Activated naive CD8-positive, alpha-beta T cell (primary cell): ENCODE measurements at regions not wholly inside any gene's neighbourhood (a gene's known extent, or its start where the extent isn't known, plus 50 kb on each side); places are given as distances from the start of the nearest gene placed in this dataset.

Experiments
- H3K27ac Mint-ChIP-seq: one replicate; pipeline ENCODE4 v1.8.0; 2021; ENCODE audit warnings: mixed read lengths
- H3K27me3 Mint-ChIP-seq: one replicate; pipeline ENCODE4 v1.8.0; 2021; ENCODE audit warnings: mixed read lengths
- H3K36me3 Mint-ChIP-seq: one replicate; pipeline ENCODE4 v1.8.0; 2021; ENCODE audit warnings: mixed read lengths
- H3K4me1 Mint-ChIP-seq: one replicate; pipeline ENCODE4 v1.8.0; 2021; ENCODE audit warnings: low read depth, mixed read lengths
- H3K4me3 Mint-ChIP-seq: one replicate; pipeline ENCODE4 v1.8.0; 2021; ENCODE audit warnings: mild to moderate bottlenecking, mixed read lengths
- H3K9me3 Mint-ChIP-seq: one replicate; pipeline ENCODE4 v1.8.0; 2021; ENCODE audit warnings: low read depth, mixed read lengths

DNA sequence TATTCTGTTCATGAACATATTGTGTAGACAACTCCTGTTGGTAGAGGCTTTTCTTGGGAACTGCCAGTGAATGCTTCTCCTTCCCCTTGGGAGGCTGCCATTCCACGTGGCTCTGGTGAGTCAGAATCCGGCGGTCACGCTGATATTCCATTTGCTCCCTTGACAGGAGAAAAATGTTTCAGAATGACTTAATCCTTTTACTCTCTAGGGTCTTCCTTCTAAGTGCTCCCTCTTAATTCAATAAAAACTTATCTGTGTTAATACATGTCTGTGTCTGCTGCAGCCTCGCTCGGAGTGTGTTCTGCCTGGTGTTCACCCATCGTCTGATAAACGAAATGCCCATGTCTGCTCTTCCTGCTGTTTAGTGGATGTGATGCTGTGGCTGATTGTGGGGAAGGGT is 278.6 kb downstream of the ARHGAP12 start:
- Mint-ChIP-seq H3K27ac (no peak overlapping the region), H3K9me3 (no peaks in the 10 kb centered on the region), H3K4me3 (no peak overlapping the region), H3K27me3 (peaks cover 3% of the 10 kb centered on the region), H3K36me3 (no peaks in the 10 kb centered on the region), H3K4me1 (no peaks in the 10 kb centered on the region)

DNA sequence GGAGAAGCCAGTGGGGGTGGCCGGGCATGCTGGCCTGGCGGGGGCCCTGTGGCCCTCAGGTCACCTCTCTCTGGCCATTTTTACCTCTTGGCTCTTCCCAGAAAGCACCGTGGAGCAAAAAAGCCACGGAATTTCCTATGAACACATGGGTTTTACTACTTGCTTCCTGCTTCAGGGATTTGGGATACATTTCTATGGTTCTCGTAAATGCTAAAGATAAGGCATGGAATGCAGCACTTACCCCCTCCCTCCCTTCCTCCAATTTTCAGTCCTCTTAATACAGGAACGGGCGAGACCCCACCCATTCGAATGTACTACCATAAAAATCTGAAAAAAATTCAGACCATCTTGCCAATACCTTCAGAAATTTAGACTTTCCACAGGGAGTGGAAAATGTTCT is 279.7 kb downstream of the ARHGAP12 start:
- Mint-ChIP-seq H3K36me3 (no peaks in the 10 kb centered on the region), H3K27me3 (peaks cover 3% of the 10 kb centered on the region), H3K4me1 (no peaks in the 10 kb centered on the region), H3K9me3 (no peaks in the 10 kb centered on the region), H3K27ac (no peak overlapping the region), H3K4me3 (no peak overlapping the region)

DNA sequence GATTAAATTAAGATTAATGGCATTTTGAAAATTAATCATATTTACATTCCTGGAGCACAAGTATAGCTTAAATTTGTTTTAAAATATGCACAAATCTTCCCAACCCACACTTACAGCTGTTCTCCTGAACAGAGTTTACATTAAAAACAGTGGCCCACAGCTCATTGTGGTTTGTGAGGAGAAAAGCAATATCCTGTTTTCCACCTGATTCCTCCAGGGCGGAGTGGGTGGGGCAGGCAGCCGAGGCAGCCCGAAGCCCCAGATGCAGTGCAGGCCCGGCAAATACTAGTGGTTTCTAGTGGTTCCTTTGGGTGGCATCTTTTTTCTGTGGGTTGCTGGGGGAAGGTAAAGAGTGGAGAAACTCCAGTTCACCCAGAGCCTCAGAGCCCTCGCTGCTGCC is 280.8 kb downstream of the ARHGAP12 start:
- Mint-ChIP-seq H3K4me3 (no peak overlapping the region), H3K27me3 (peaks cover 3% of the 10 kb centered on the region), H3K27ac (no peak overlapping the region), H3K9me3 (no peaks in the 10 kb centered on the region), H3K36me3 (no peaks in the 10 kb centered on the region), H3K4me1 (no peaks in the 10 kb centered on the region)

DNA sequence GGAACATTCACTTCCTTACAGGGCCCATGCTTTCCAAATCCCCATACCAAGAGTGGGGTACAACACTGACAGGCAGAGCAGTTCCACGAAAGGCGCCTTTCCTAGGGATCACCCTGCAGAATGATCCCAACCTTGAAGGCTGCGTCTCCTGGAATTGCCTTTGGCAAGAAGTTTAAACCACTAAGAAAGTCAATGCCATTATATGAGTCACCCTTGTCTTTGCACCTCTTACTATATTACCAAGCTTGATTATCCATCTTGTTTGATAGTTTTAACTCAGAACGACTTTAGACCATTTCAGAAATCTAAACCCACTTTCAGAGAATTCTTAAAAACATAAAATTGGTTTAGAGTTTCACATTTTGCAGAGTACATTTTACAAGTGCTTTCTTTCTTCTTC is 282.1 kb downstream of the ARHGAP12 start:
- Mint-ChIP-seq H3K36me3 (no peaks in the 10 kb centered on the region), H3K4me3 (no peak overlapping the region), H3K27me3 (peaks cover 5% of the 10 kb centered on the region), H3K9me3 (no peaks in the 10 kb centered on the region), H3K4me1 (no peaks in the 10 kb centered on the region), H3K27ac (no peak overlapping the region)

DNA sequence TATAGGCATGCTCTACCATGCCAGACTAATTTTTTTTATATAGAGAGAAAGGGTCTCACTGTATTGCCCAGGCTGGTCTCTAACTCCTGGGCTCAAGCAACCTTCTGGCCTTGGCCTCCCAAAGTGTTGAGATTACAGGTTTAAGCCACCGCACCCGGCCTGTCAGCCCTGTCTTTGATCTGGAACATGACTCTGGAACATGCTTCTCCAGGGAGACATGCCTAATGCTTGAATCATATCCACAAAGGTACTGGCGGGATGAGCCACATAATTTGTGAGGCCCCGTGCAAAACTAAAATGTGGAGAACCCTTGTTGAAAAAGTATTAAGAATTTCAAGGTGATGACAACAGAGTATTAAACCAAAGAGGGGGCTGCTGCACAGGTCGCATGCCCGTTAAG is 282.8 kb downstream of the ARHGAP12 start:
- H3K27ac Mint-ChIP-seq = no peak overlapping the region
- no peak overlapping the region for H3K4me3 Mint-ChIP-seq

DNA sequence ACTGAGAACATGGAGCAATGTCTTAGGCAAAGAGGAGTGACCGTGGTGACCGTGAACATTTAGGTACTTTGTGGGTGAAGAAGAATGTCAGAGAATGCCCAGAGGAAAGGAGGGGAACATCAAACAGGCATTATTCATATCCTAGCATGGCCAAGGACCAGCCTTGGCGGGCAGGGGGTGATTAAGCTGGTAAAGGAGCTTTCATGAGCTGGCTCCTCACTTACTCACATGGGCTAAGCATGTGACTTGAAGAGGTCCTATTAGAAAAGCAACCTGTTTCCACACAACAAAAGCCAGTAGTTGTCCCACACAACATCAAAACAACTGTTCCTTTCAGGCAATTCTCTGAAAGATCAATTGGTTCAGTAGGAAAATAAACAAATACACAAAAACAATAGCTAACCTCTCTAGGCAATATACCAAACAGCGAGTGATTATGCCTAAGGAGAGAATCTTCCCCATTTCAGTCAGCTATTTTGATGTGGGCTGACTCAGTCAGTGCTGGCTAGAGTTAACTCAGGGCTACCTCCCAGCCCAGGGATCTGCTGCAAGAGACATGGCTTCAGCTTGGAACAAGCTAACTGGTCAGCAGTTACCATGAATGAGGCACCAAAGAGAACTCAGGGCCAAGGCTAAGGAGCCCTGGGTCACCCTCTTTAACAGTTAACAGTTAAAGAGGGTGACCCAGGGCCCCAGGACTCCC is 283.5 kb downstream of the ARHGAP12 start:
- no peak overlapping the region for H3K4me3 Mint-ChIP-seq
- peaks cover 2% of the 10 kb centered on the region for H3K27me3 Mint-ChIP-seq
- H3K9me3 Mint-ChIP-seq = no peaks in the 10 kb centered on the region
- H3K36me3 Mint-ChIP-seq = no peaks in the 10 kb centered on the region
- no peak overlapping the region for H3K27ac Mint-ChIP-seq
- no peaks in the 10 kb centered on the region for H3K4me1 Mint-ChIP-seq

More for the DNA sequence above, 282.8 kb downstream of the ARHGAP12 start:
- no peaks in the 10 kb centered on the region for H3K9me3 Mint-ChIP-seq
- peaks cover 5% of the 10 kb centered on the region for H3K27me3 Mint-ChIP-seq
- no peaks in the 10 kb centered on the region for H3K4me1 Mint-ChIP-seq
- H3K36me3 Mint-ChIP-seq = no peaks in the 10 kb centered on the region

DNA sequence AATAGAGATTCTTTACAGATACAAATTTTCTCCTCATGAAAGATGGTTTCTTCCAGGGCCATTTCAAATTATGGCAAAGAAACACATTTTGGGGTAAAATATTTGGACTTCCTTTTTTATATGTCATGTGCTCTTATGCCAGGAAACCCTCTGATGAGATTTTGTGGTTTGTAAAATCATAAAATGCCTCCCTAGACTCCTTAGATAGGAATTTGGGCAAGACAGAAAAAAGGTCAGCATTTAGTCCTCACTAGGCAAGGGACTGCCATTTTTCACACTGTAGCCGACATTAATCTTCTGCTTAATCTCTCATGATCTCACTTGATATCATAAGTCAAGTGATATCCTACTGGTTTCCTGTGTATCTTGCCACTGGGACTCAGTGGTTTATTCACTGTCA is 286.4 kb downstream of the ARHGAP12 start:
- Mint-ChIP-seq H3K9me3 (peaks cover 5% of the 10 kb centered on the region), H3K36me3 (no peaks in the 10 kb centered on the region), H3K4me1 (no peaks in the 10 kb centered on the region), H3K4me3 (no peak overlapping the region), H3K27me3 (peaks cover 2% of the 10 kb centered on the region), H3K27ac (no peak overlapping the region)

DNA sequence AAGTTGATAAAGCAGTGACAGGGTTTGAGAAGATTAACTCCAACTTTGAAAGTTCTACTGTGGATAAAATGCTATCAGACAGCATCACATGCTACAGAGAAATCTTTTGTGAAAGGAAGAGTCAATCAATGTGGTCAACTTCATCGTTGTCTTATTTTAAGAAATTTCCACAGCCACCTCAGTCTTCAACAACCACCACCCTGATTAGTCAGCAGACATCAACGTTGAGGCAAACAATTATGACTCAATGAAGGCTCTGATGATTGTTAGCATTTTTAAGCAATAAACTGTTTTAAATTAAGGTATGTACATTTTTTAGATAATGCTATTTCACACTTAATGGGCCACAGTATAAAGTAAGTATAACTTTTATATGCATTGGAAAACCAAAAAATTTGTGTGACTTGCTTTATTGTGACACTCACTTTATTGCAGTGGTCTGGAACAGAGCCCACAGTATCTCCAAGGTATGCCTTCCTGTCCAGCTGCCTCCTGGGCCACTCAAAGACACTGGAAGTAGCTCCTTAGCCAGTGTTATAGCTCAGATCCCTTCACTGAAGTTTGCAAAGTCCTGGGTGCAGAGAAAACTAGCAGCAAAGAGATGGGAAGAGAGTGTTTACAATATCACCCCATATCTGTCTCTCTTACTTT is 293.1 kb downstream of the ARHGAP12 start:
- Mint-ChIP-seq H3K27me3 (peaks cover 3% of the 10 kb centered on the region), H3K4me1 (no peaks in the 10 kb centered on the region), H3K36me3 (no peaks in the 10 kb centered on the region), H3K4me3 (no peak overlapping the region), H3K9me3 (peaks cover 5% of the 10 kb centered on the region), H3K27ac (no peak overlapping the region)

DNA sequence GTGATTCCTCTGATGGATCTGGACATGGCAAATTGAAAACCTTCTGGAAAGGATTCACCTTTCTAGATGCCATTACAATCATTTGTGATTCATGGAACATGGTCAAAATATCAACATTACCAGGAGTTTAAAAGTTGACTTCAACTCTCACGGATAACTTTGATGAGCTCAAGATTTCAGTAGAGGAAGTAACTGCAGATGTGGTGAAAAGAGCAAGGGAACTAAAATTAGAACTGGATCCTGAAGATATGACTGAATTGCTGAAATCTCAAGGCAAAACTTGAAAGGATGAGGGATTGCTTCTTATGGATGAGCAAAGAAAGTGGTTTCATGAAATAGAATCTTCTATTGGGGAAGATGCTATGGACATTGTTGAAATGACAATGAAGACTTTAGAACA is 293.6 kb downstream of the ARHGAP12 start:
- Mint-ChIP-seq H3K27ac (no peak overlapping the region), H3K27me3 (peaks cover 3% of the 10 kb centered on the region), H3K4me1 (no peaks in the 10 kb centered on the region), H3K9me3 (peaks cover 5% of the 10 kb centered on the region), H3K4me3 (no peak overlapping the region), H3K36me3 (no peaks in the 10 kb centered on the region)

DNA sequence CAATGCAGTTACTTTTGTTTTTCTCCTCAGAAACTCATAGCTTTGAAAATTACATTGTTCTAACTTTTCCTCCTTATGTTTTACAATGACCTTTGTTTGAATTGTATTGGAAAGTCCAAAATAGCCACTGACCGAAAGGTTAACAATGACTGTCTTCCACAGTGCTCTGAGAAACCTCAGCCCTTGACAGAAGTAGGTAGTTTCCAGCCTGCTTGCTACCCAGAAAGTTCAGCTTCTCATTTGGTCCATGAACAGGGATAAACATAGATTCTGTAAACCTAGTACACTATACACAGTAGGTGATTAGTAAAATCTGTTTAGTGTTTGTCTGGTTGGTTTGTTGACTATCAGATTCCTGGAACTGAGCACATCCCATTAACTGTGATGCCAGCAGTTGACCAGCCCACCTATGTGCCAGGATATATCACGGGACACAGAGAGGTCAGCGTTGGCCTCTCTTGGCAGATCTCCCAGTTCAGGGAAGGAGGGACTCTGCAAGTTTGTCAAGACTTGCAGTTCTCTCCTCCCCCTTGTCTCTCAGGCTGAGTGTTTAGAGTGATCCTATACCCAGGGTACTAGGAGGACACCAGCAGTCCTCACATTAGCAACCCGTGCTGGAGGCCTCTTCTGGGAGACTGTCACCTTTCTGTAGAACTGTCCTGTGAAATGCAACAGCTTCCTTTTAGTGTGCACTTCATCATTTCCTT is 297.6 kb downstream of the ARHGAP12 start:
- Mint-ChIP-seq H3K36me3 (peaks cover 5% of the 10 kb centered on the region), H3K4me3 (no peak overlapping the region), H3K9me3 (peaks cover 7% of the 10 kb centered on the region), H3K4me1 (no peaks in the 10 kb centered on the region), H3K27ac (no peak overlapping the region), H3K27me3 (peaks cover 3% of the 10 kb centered on the region)

DNA sequence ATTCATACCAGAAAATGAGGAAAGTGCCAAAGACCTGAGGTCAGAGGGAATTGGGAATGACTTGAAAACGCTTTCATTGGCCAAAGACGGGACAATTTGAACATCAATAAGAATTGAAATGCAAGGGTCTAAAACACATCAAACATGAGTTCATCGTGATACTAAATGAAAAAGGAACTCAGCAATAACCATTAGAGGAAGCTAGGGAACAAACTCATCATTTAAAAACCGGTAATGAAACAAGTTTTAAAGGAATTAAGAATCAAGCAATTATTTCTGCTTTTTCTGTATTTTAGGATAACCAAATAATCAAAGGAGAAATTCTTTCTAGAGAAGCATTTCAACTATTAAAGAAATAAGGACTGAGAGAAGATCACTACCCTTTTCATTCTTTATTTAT is 303.1 kb downstream of the ARHGAP12 start:
- H3K27ac Mint-ChIP-seq = no peak overlapping the region
- H3K9me3 Mint-ChIP-seq = peaks cover 23% of the 10 kb centered on the region
- H3K36me3 Mint-ChIP-seq = peaks cover 10% of the 10 kb centered on the region
- no peaks in the 10 kb centered on the region for H3K27me3 Mint-ChIP-seq
- H3K4me1 Mint-ChIP-seq = no peaks in the 10 kb centered on the region
- no peak overlapping the region for H3K4me3 Mint-ChIP-seq

DNA sequence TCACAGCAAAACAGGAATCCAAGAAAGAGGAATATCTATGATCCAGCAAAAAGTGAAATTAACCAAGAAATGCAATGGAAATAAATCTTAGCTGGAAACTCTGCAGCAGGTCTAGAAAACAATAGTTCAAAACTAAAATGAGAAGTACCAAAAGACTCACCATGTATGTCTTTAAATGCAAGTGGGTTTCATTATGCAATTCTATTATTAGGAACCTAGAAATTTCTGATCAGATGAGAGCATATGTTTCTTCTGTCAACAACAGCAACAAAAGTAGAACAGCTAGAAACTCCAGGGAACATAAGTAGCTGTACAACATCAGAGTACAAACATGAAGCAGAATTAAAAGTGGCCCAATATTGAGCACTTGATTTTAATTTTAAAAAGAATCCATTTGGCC is 304.0 kb downstream of the ARHGAP12 start:
- H3K4me3 Mint-ChIP-seq = no peak overlapping the region
- no peaks in the 10 kb centered on the region for H3K27me3 Mint-ChIP-seq
- peaks cover 10% of the 10 kb centered on the region for H3K36me3 Mint-ChIP-seq
- H3K9me3 Mint-ChIP-seq = peaks cover 23% of the 10 kb centered on the region
- H3K27ac Mint-ChIP-seq = no peak overlapping the region
- H3K4me1 Mint-ChIP-seq = no peaks in the 10 kb centered on the region

DNA sequence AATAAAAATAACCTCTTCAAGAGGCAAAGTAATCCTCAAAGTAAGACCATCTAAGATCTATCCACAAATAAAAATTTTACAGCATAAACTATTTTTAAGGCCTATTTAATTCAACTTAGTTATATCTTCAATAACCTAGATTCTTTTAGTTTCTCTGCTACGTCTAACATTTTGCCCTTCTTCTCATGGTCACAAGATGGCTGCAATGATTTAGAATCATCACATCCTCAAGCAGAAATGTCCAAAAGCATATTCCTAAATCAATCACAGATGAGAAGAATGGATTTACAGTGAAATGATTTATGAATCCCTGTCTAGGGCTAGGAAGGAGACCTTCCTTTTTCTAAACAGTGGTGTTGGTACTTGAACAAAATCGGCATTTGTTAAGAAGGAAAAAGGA is 304.7 kb downstream of the ARHGAP12 start:
- Mint-ChIP-seq H3K27ac (no peak overlapping the region), H3K36me3 (peaks cover 10% of the 10 kb centered on the region), H3K4me3 (no peak overlapping the region), H3K27me3 (no peaks in the 10 kb centered on the region), H3K4me1 (no peaks in the 10 kb centered on the region), H3K9me3 (peaks cover 23% of the 10 kb centered on the region)

DNA sequence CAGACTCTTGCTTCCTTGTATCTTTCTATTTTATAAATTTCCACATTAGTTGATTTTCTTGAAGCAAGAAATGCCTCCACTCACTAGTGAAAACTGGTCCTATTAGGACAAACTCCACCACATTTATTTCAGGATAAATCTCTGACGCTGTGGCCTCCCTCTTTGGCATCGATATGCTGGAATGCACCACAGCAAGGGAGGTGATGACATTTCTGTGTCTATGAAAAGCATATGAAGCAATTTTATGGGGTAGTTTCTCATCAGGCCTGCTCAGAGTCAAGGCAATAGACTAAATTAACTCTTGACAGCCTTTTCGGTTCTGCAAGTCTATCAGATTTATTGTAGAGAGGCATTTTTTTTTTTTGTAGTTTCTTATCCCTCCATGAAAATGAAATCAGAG is 304.4 kb downstream of the ZEB1 start:
- no peaks in the 10 kb centered on the region for H3K27me3 Mint-ChIP-seq
- peaks cover 10% of the 10 kb centered on the region for H3K36me3 Mint-ChIP-seq

DNA sequence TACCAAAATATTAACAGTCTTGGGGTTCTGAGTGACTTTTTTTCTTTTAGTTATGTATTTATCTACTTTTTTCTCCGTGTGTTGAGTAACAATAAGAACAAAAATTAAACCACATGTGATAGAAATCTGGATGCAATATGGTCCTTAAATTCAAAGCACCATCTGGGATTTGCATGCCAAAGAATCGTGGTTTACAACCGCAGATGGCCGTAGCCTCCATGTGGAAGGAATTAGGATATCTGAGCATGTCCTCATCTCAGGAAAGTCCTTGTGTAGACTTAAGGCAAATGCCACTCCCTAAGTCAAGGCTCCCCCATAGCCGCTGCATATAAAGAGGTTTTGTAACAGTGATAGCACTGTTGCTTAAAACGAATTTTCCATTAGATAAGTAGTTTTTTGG is 304.0 kb downstream of the ZEB1 start:
- Mint-ChIP-seq H3K27ac (no peak overlapping the region), H3K36me3 (peaks cover 10% of the 10 kb centered on the region), H3K27me3 (no peaks in the 10 kb centered on the region), H3K4me1 (no peaks in the 10 kb centered on the region), H3K4me3 (no peak overlapping the region), H3K9me3 (peaks cover 23% of the 10 kb centered on the region)

More for the DNA sequence above, 304.4 kb downstream of the ZEB1 start:
- no peaks in the 10 kb centered on the region for H3K4me1 Mint-ChIP-seq
- H3K9me3 Mint-ChIP-seq = peaks cover 23% of the 10 kb centered on the region
- H3K27ac Mint-ChIP-seq = no peak overlapping the region
- H3K4me3 Mint-ChIP-seq = no peak overlapping the region
